GM12878 (cell line): ENCODE measurements at regions not wholly inside any gene's neighbourhood (a gene's known extent, or its start where the extent isn't known, plus 50 kb on each side); places are given as distances from the start of the nearest gene placed in this dataset.

Experiments
- ATAC-seq: fragments of 200-7000 bp; cut with Tn5 transposase; 3 replicates; pipeline ENCODE4 v1.9.1; 2020; ENCODE audit warnings: mild to moderate bottlenecking, moderate library complexity
- BruUV-seq: library from RNA; stranded (reverse); fragments of 400-500 nt; replicated peaks from 2 replicates; lab custom pipeline; 2021; lab: Mats Ljungman, UMichigan
- CTCF ChIA-PET: fragments of 300-600 bp; sonication (Branson Sonifier 250); formaldehyde crosslinking; extraction: SDS; loops from one replicate; lab custom pipeline; 2021; ENCODE audit warnings: inconsistent platforms; lab: Yijun Ruan, JAX
- POLR2A ChIA-PET: fragments of 350-600 bp; formaldehyde crosslinking; extraction: SDS; loops from one replicate; lab custom pipeline; 2021; ENCODE audit warnings: inconsistent platforms; lab: Charles Lee
- RAD21 ChIA-PET: fragments of 300-600 bp; sonication (Branson Sonifier 250); formaldehyde crosslinking; loops from one replicate; lab custom pipeline; 2023; ENCODE audit warnings: antibody characterized with exemption; ENCODE audit not compliant: unreplicated experiment; lab: Charles Lee
- SMC1A ChIA-PET: fragments of 300-600 bp; sonication (Branson Sonifier 250); formaldehyde crosslinking; loops from one replicate; lab custom pipeline; 2023; ENCODE audit not compliant: unreplicated experiment, uncharacterized antibody; lab: Charles Lee
- DNase-seq: peaks from one replicate; pipeline ENCODE4 v3.0.0-alpha.2; 2011; ENCODE audit warnings: low read depth, low spot score
- FAIRE-seq: peaks from 3 replicates; lab custom pipeline; 2011; peaks lifted over from hg19 to GRCh38; lab: Jason Lieb, UNC
- H2AFZ ChIP-seq: 2 replicates; pipeline ENCODE4 v1.6.0; 2011; ENCODE audit warnings: low read depth, low read length, control low read depth; ENCODE audit not compliant: control insufficient read depth
- H3K27ac ChIP-seq: 2 replicates; pipeline ENCODE4 v1.5.1; 2011; ENCODE audit warnings: control low read depth; ENCODE audit not compliant: control insufficient read depth, insufficient read depth
- H3K27me3 ChIP-seq, 2 experiments: replicated peaks in 1 of 2; 2 replicates each; pipeline versions ENCODE4 v1.6.0 to v1.6.1; 2011; ENCODE audit warnings: low read length in 1 of 2; ENCODE audit not compliant: control insufficient read depth in 2 of 2, insufficient read depth in 2 of 2
- H3K36me3 ChIP-seq, 2 experiments: 2 replicates each; pipeline ENCODE4 v1.5.1; 2011; ENCODE audit warnings: low read length in 1 of 2; ENCODE audit not compliant: control insufficient read depth in 2 of 2, insufficient read depth in 2 of 2
- H3K4me1 ChIP-seq: 2 replicates; pipeline ENCODE4 v1.6.1; 2011; ENCODE audit warnings: mild to moderate bottlenecking, low read length, moderate library complexity, mixed read lengths; ENCODE audit not compliant: control insufficient read depth, insufficient read depth
- H3K4me2 ChIP-seq: 2 replicates; pipeline ENCODE4 v1.6.0; 2011; ENCODE audit warnings: control low read depth; ENCODE audit not compliant: control insufficient read depth, insufficient read depth
- H3K4me3 ChIP-seq: fragments of 200-600 bp; sonication (generic); 2 replicates; pipeline ENCODE4 v1.5.1; 2016
- H3K79me2 ChIP-seq: 2 replicates; pipeline ENCODE4 v1.6.0; 2011; ENCODE audit warnings: low read length; ENCODE audit not compliant: control insufficient read depth, insufficient read depth
- H3K9ac ChIP-seq: 2 replicates; pipeline ENCODE4 v1.8.0; 2011; ENCODE audit warnings: low read length, control low read depth, mixed read lengths; ENCODE audit not compliant: control insufficient read depth, insufficient read depth
- H3K9me3 ChIP-seq: replicated peaks from 3 replicates; pipeline ENCODE4 v1.5.1; 2011; ENCODE audit warnings: mild to moderate bottlenecking, low read length; ENCODE audit not compliant: control insufficient read depth, insufficient read depth
- H4K20me1 ChIP-seq: 2 replicates; pipeline ENCODE4 v1.6.0; 2011; ENCODE audit not compliant: control insufficient read depth, insufficient read depth
- IKZF1 ChIP-seq: fragments of 450-650 bp; conservative IDR thresholded peaks from 2 replicates; pipeline ENCODE4 v1.6.1; 2017; ENCODE audit warnings: antibody characterized with exemption, mild to moderate bottlenecking
- PAX8 ChIP-seq: fragments of 450-650 bp; IDR thresholded peaks from 2 replicates; pipeline ENCODE4 v1.6.1; 2017; ENCODE audit warnings: mild to moderate bottlenecking, moderate library complexity
- POLR2AphosphoS2 ChIP-seq: IDR thresholded peaks from 2 replicates; pipeline ENCODE4 v1.6.1; 2011; ENCODE audit warnings: low read depth, mild to moderate bottlenecking, low read length, improper control_type of control experiment, moderate library complexity
- TAF1 ChIP-seq: IDR thresholded peaks from 2 replicates; pipeline ENCODE4 v1.6.1; 2011; ENCODE audit warnings: mild to moderate bottlenecking, low read depth, low read length, borderline replicate concordance
- WGBS: methylation state at CpG from one replicate; pipeline ENCODE4 v1.1.6; 2016; ENCODE audit warnings: low lambda C conversion rate; ENCODE audit not compliant: insufficient replicate concordance, insufficient coverage; ENCODE audit errors: missing lambda C conversion rate; 5-methylcytosine and 5-hydroxymethylcytosine counted together
- in situ Hi-C: fragments of 300-500 bp; cut with MboI; formaldehyde crosslinking; loops from 9 replicates; pipeline ENCODE4 v1.14.3; 2018; ENCODE audit warnings: mixed read lengths
- intact Hi-C: fragments of 100-400 bp; cut with micrococcal nuclease; formaldehyde crosslinking; loops from one replicate; pipeline ENCODE4 v1.14.2; 2022; ENCODE audit not compliant: unreplicated experiment
- TF ChIP-seq, protein P1 (sequence below): fragments of 450-650 bp; formaldehyde crosslinking; IDR thresholded peaks from 2 replicates; pipeline ENCODE4 v1.4.0; 2022; ENCODE audit warnings: mild to moderate bottlenecking, moderate library complexity
- TF ChIP-seq, protein P2 (sequence below): IDR thresholded peaks from 2 replicates; pipeline ENCODE4 v1.6.1; 2011; ENCODE audit warnings: low read depth, mild to moderate bottlenecking, low read length, moderate library complexity, borderline replicate concordance; ENCODE audit errors: extremely low read depth
- TF ChIP-seq, protein P3 (sequence below): fragments of 150-350 bp; IDR thresholded peaks from 2 replicates; pipeline ENCODE4 v1.6.1; 2014; ENCODE audit warnings: mild to moderate bottlenecking, low read depth, low read length

DNA sequence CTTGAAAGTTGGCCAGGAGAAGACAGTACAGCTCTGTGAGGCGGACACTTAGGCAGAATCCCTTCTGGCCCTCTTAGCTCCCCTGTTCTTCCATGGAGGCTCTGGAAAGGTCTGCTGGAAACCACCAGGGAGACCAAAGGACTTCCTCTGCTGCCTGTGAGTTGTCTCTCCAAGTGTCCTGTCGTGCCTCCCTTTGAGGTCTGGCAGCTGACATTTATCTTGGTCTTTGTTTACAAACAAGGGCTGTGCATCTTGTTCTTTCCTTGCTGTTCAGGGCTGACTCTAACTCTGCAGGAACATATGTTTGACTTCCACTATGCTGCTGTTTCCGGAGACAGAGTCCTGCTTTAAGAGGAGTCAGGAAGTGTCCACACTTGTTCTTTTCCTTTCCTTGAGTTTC is 159.9 kb upstream of the FRMD6 start:
- ATAC-seq: no peak
- intact Hi-C loops (no loop called here), in situ Hi-C loops (no loop called here)
- ChIA-PET RAD21 (no interaction called here), CTCF (no interaction called here), POLR2A (no interaction called here), SMC1A (interaction anchor here (0.6 kb wide), 1 partner anchor 1129 kb away, joined by 3 read pairs; no protein-coding TSS in a partner anchor)
- H3K4me3 ChIP-seq: no peak overlapping the region
- no peaks in the 10 kb centered on the region for H3K36me3 ChIP-seq
- FAIRE-seq: no peak
- no peak overlapping the region for H3K27ac ChIP-seq
- H3K4me1 ChIP-seq: no peaks in the 10 kb centered on the region
- no peak overlapping the region for H3K9ac ChIP-seq
- no TSS peak for BruUV-seq
- H2AFZ ChIP-seq: no peak overlapping the region
- no peaks in the 10 kb centered on the region for H4K20me1 ChIP-seq
- no peak for DNase-seq
- H3K9me3 ChIP-seq: no peaks in the 10 kb centered on the region; the same call in 1 of the 3 replicates
- TF ChIP-seq, protein P1, sequence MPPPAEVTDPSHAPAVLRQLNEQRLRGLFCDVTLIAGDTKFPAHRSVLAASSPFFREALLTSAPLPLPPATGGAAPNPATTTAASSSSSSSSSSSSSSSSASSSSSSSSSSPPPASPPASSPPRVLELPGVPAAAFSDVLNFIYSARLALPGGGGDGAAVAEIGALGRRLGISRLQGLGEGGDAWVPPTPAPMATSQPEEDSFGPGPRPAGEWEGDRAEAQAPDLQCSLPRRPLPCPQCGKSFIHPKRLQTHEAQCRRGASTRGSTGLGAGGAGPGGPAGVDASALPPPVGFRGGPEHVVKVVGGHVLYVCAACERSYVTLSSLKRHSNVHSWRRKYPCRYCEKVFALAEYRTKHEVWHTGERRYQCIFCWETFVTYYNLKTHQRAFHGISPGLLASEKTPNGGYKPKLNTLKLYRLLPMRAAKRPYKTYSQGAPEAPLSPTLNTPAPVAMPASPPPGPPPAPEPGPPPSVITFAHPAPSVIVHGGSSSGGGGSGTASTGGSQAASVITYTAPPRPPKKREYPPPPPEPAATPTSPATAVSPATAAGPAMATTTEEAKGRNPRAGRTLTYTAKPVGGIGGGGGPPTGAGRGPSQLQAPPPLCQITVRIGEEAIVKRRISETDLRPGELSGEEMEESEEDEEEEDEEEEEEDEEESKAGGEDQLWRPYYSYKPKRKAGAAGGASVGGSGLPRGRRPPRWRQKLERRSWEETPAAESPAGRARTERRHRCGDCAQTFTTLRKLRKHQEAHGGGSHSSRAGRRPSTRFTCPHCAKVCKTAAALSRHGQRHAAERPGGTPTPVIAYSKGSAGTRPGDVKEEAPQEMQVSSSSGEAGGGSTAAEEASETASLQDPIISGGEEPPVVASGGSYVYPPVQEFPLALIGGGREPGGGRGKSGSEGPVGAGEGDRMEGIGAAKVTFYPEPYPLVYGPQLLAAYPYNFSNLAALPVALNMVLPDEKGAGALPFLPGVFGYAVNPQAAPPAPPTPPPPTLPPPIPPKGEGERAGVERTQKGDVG: no peak
- no peak for TF ChIP-seq POLR2AphosphoS2
- TF ChIP-seq TAF1: no peak
- TF ChIP-seq, protein P2, sequence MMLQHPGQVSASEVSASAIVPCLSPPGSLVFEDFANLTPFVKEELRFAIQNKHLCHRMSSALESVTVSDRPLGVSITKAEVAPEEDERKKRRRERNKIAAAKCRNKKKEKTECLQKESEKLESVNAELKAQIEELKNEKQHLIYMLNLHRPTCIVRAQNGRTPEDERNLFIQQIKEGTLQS: no peak
- TF ChIP-seq IKZF1: no peak
- TF ChIP-seq, protein P3, sequence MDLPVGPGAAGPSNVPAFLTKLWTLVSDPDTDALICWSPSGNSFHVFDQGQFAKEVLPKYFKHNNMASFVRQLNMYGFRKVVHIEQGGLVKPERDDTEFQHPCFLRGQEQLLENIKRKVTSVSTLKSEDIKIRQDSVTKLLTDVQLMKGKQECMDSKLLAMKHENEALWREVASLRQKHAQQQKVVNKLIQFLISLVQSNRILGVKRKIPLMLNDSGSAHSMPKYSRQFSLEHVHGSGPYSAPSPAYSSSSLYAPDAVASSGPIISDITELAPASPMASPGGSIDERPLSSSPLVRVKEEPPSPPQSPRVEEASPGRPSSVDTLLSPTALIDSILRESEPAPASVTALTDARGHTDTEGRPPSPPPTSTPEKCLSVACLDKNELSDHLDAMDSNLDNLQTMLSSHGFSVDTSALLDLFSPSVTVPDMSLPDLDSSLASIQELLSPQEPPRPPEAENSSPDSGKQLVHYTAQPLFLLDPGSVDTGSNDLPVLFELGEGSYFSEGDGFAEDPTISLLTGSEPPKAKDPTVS: no peak
- TF ChIP-seq PAX8: no peak
- TF ChIP-seq, all 136 proteins: peak for 0
- H3K27me3 ChIP-seq: no peaks in the 10 kb centered on the region; a peak in 1 of 4 replicates
- H3K79me2 ChIP-seq: no peaks in the 10 kb centered on the region
- WGBS: 31% methylated on average over 3 of the region's 3 CpGs
- no peak overlapping the region for H3K4me2 ChIP-seq
